ENCODE measurements at regions not wholly inside any gene's neighbourhood (a gene's known extent, or its start where the extent isn't known, plus 50 kb on each side); places are given as distances from the start of the nearest gene placed in this dataset.

DNA sequence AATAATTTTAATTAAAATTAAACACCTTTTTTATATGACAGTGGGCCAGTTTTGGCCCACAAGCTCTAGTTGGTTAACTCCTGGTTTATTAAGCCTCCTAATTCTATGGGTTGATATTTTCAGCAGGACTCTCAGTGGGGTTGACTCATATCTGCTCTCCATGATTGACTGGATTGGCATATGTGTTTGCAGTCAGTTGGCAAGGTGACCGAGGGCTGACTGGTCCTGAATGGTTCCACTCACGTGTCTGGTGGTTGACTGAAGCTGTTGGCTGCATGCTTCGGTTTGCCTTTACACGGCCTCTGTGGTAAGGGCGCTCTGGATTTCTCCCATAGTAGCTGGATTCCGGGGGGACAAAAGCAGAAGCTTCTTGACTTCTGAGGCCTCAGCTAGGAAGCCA, 65.3 kb upstream of the ZNF280D start:
- Mint-ChIP-seq H3K9me3 (ENCODE audit: low read depth) (peaks cover 3% of the 10 kb centered on the region), H3K4me3 (ENCODE audit: unreplicated experiment) (no peak overlapping the region), H3K27me3 (ENCODE audit: low read depth) (no peaks in the 10 kb centered on the region), H3K4me1 (ENCODE audit: low read depth) (peaks cover 20% of the 10 kb centered on the region), H3K36me3 (ENCODE audit: low read depth) (no peaks in the 10 kb centered on the region), H3K27ac (ENCODE audit: unreplicated experiment) (no peak overlapping the region)
- TF ChIP-seq, protein P1, sequence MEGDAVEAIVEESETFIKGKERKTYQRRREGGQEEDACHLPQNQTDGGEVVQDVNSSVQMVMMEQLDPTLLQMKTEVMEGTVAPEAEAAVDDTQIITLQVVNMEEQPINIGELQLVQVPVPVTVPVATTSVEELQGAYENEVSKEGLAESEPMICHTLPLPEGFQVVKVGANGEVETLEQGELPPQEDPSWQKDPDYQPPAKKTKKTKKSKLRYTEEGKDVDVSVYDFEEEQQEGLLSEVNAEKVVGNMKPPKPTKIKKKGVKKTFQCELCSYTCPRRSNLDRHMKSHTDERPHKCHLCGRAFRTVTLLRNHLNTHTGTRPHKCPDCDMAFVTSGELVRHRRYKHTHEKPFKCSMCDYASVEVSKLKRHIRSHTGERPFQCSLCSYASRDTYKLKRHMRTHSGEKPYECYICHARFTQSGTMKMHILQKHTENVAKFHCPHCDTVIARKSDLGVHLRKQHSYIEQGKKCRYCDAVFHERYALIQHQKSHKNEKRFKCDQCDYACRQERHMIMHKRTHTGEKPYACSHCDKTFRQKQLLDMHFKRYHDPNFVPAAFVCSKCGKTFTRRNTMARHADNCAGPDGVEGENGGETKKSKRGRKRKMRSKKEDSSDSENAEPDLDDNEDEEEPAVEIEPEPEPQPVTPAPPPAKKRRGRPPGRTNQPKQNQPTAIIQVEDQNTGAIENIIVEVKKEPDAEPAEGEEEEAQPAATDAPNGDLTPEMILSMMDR (IDR thresholded peaks at IDR 0.05), result no peak
- no peak for DNase-seq (ENCODE audit: low spot score)

DNA sequence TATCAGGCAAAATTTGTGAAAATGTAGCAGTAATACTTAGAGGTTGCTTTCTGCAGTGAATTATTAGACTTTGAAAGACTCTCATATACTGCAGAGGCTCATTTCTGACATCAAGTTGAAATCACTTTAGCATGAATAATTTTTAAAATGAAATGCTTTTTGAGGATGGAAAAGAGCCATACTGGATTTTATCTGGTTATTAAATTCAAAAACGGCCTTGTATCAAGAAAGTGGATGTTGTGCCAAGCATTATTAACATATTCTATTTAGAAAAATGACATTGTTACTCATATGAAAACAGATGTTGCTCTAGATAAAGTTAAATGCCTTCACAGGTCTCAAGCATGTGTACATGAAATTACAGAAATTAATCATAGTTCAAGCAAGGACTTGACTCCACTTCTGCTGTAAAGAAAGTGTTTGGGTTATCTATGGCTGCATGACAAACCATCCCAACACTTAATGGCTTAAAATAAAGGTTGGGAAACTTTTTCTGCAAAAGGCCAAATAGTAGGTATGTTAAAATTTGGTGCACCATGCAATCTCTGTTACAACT, 64.5 kb upstream of the ZNF280D start:
- H3K4me3 Mint-ChIP-seq (ENCODE audit: unreplicated experiment), result no peak overlapping the region
- peaks cover 10% of the 10 kb centered on the region for H3K9me3 Mint-ChIP-seq (ENCODE audit: low read depth)
- H3K36me3 Mint-ChIP-seq (ENCODE audit: low read depth), result peaks cover 3% of the 10 kb centered on the region
- no peak overlapping the region for H3K27ac Mint-ChIP-seq (ENCODE audit: unreplicated experiment)
- TF ChIP-seq, protein P1 (IDR thresholded peaks at IDR 0.05), result no peak
- no peaks in the 10 kb centered on the region for H3K27me3 Mint-ChIP-seq (ENCODE audit: low read depth)
- H3K4me1 Mint-ChIP-seq (ENCODE audit: low read depth), result peaks cover 17% of the 10 kb centered on the region
- DNase-seq (ENCODE audit: low spot score), result no peak

DNA sequence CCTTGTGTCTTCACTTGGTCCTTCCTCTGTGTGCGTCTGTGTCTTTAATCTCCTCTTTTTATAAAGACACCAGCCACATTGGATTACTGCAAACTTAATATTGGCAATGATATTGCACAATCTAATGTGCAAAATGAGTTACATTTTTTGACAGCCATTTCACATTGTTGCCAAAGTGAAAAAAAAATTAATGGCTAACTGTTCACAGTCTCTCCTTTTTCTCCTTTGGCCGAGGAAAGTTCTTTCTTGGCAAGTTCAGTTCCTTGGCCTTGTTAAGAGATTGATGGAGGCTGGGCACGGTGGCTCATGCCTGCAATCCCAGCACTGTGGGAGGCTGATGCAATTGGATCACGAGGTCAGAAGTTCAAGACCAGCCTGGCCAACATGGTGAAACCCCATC, 62.2 kb upstream of the ZNF280D start:
- H3K27me3 Mint-ChIP-seq (ENCODE audit: low read depth), result no peaks in the 10 kb centered on the region
- H3K4me3 Mint-ChIP-seq (ENCODE audit: unreplicated experiment), result no peak overlapping the region
- TF ChIP-seq, protein P1 (IDR thresholded peaks at IDR 0.05), result no peak
- peaks cover 21% of the 10 kb centered on the region for H3K9me3 Mint-ChIP-seq (ENCODE audit: low read depth)
- peaks cover 4% of the 10 kb centered on the region for H3K36me3 Mint-ChIP-seq (ENCODE audit: low read depth)
- no peak for DNase-seq (ENCODE audit: low spot score)
- peaks cover 17% of the 10 kb centered on the region for H3K4me1 Mint-ChIP-seq (ENCODE audit: low read depth)
- no peak overlapping the region for H3K27ac Mint-ChIP-seq (ENCODE audit: unreplicated experiment)

DNA sequence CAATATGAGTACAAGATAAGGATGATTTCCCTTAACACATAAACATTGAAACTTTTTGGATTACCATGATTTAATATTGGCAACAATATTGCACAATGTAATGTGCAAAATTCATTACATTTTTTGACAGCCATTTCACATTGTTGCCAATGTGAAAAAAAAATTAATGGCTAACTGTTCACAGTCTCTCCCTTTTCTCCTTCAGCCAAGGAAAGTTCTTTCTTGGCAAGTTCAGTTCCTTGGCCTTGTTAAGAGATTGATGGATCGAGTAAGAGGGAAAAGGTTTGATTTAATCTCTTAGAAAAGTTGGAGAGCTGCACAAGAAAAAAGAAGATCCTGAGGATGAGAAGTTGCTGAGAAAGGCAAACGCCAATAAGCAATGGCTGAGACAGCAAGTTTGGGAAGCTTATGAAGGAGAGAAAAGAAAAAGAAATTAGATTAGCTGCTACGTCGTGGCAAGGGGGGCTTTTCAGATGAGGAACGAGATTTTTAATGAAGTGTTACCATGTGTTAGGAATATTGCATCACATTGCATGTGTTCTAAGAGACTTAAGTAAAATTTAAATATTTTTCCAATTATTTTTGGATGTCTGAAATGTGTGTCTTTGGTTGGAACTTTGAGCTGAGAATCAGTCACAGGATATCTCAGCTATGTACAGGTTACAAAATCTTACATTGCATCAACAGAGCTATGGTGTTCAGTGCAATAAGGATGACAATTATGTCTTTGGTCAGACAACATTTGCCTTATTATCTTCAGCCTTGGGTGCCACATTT, 61.4 kb upstream of the ZNF280D start:
- DNase-seq (ENCODE audit: low spot score), result no peak
- Mint-ChIP-seq H3K4me1 (ENCODE audit: low read depth) (peaks cover 17% of the 10 kb centered on the region), H3K27me3 (ENCODE audit: low read depth) (no peaks in the 10 kb centered on the region), H3K4me3 (ENCODE audit: unreplicated experiment) (no peak overlapping the region), H3K27ac (ENCODE audit: unreplicated experiment) (peak overlapping the region; percentile 93), H3K9me3 (ENCODE audit: low read depth) (peaks cover 21% of the 10 kb centered on the region), H3K36me3 (ENCODE audit: low read depth) (peaks cover 4% of the 10 kb centered on the region)
- TF ChIP-seq, protein P1 (IDR thresholded peaks at IDR 0.05), result no peak

DNA sequence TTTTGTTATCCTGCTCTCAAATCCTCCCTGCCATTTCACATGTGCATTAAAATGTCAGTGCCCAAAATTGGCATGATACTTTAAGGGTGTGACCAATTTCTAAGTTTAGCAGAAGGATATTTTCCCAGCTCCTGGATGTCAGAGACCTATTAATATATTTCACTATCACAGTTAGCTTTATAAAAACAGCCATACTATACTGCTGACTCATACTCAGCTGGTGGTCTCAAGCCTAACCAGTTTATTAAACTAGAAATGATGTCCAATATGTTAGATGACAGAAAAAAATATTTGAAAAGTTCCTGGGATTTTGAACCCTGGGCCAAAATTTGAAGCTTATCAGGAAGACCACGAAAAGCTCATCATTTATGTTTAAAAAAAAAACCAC, 60.9 kb upstream of the ZNF280D start:
- TF ChIP-seq, protein P1 (IDR thresholded peaks at IDR 0.05), result no peak
- DNase-seq (ENCODE audit: low spot score), result no peak
- Mint-ChIP-seq H3K4me3 (ENCODE audit: unreplicated experiment) (no peak overlapping the region), H3K36me3 (ENCODE audit: low read depth) (peaks cover 4% of the 10 kb centered on the region), H3K4me1 (ENCODE audit: low read depth) (peaks cover 17% of the 10 kb centered on the region), H3K27ac (ENCODE audit: unreplicated experiment) (peak overlapping the region; percentile 75), H3K9me3 (ENCODE audit: low read depth) (peaks cover 21% of the 10 kb centered on the region), H3K27me3 (ENCODE audit: low read depth) (no peaks in the 10 kb centered on the region)

Data from chondrocyte (in vitro differentiated cells).